Osteoblast (primary cell): ENCODE measurements at regions not wholly inside any gene's neighbourhood (a gene's known extent, or its start where the extent isn't known, plus 50 kb on each side); places are given as distances from the start of the nearest gene placed in this dataset.

Experiments
- DNase-seq: peaks from one replicate; pipeline ENCODE4 v3.0.0; 2011; ENCODE audit warnings: low spot score, mixed read lengths; ENCODE audit not compliant: insufficient read length; ENCODE audit errors: missing footprints
- H2AFZ ChIP-seq: 2 replicates; pipeline ENCODE4 v1.6.0; 2011; ENCODE audit warnings: mild to moderate bottlenecking, low read length
- H3K27ac ChIP-seq: 2 replicates; pipeline ENCODE4 v1.5.1; 2011; ENCODE audit warnings: mild to moderate bottlenecking, low read depth, low read length, moderate library complexity
- H3K27me3 ChIP-seq: 2 replicates; pipeline ENCODE4 v1.6.0; 2012; ENCODE audit warnings: mild to moderate bottlenecking, control low read depth, inconsistent platforms, low read length, moderate library complexity; ENCODE audit not compliant: insufficient read depth
- H3K36me3 ChIP-seq: 2 replicates; pipeline ENCODE4 v1.5.1; 2011; ENCODE audit warnings: mild to moderate bottlenecking, low read length, control low read depth, moderate library complexity; ENCODE audit not compliant: insufficient read depth
- H3K4me1 ChIP-seq: 2 replicates; pipeline ENCODE4 v1.5.1; 2011; ENCODE audit warnings: mild to moderate bottlenecking, low read length, control low read depth, moderate library complexity; ENCODE audit not compliant: insufficient read depth
- H3K4me2 ChIP-seq: 2 replicates; pipeline ENCODE4 v1.6.0; 2011; ENCODE audit warnings: mild to moderate bottlenecking, low read length; ENCODE audit not compliant: insufficient read depth
- H3K4me3 ChIP-seq: fragments of 200-600 bp; sonication (generic); 3 replicates; pipeline ENCODE4 v1.5.1; 2012; ENCODE audit warnings: mild to moderate bottlenecking, low read length, inconsistent platforms; ENCODE audit not compliant: insufficient read depth
- H3K79me2 ChIP-seq: 2 replicates; pipeline ENCODE4 v1.6.0; 2012; ENCODE audit warnings: mild to moderate bottlenecking, low read length, control low read depth, inconsistent platforms; ENCODE audit not compliant: insufficient read depth
- H3K9me3 ChIP-seq: 2 replicates; pipeline ENCODE4 v1.5.1; 2011; ENCODE audit warnings: low read depth, low read length, control low read depth
- H4K20me1 ChIP-seq: 2 replicates; pipeline ENCODE4 v1.6.0; 2012; ENCODE audit warnings: mild to moderate bottlenecking, low read length, control low read depth; ENCODE audit not compliant: insufficient read depth
- CTCF ChIP-seq: IDR thresholded peaks from 2 replicates; pipeline ENCODE4 v1.5.1; 2011; ENCODE audit warnings: mild to moderate bottlenecking, low read depth, low read length, moderate library complexity; ENCODE audit errors: extremely low read depth

GRCh38 chr2:234853729-234854128 is 98.1 kb upstream of the SH3BP4 start:
- H3K79me2 ChIP-seq: no peaks in the 10 kb centered on the region
- no peak for DNase-seq
- no peak overlapping the region for H3K27ac ChIP-seq
- TF ChIP-seq CTCF: no peak
- H3K4me2 ChIP-seq: no peak overlapping the region
- no peaks in the 10 kb centered on the region for H3K36me3 ChIP-seq
- H3K27me3 ChIP-seq: peaks cover 5% of the 10 kb centered on the region
- H3K4me3 ChIP-seq: no peak overlapping the region
- H3K4me1 ChIP-seq: no peaks in the 10 kb centered on the region
- no peak overlapping the region for H2AFZ ChIP-seq
- no peaks in the 10 kb centered on the region for H4K20me1 ChIP-seq
- H3K9me3 ChIP-seq: no peaks in the 10 kb centered on the region

- Histone ChIP-seq H3K4me2 (no peak overlapping the region), H3K27me3 (peaks cover 5% of the 10 kb centered on the region), H3K27ac (no peak overlapping the region), H3K9me3 (no peaks in the 10 kb centered on the region), H4K20me1 (no peaks in the 10 kb centered on the region), H3K79me2 (no peaks in the 10 kb centered on the region), H3K4me3 (no peak overlapping the region), H3K4me1 (no peaks in the 10 kb centered on the region), H2AFZ (no peak overlapping the region), H3K36me3 (no peaks in the 10 kb centered on the region)
- no peak for DNase-seq
- no peak for TF ChIP-seq CTCF
Observed at GRCh38 chr2:234852941-234853340, 98.9 kb upstream of the SH3BP4 start.

DNA sequence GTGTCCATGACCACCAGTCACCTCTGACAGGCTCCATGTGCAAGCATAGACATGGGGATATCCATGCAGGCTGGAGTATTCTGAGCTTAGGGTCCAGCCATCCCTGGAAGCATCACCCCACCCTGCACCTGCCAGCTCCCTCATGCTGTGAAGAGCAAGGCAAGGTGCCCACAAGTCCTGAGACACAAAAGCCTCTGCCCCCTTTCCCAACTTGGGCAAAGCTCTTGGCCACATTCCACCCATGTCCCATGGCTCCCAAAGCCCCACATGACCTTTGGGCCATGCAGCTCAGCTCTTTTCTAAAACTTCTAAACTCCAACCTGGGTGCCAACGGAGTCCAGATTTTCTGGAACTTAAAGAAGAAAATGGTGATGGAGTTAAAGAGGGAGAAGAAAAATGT is 99.8 kb upstream of the SH3BP4 start:
- DNase-seq: no peak
- H3K4me1 ChIP-seq: no peaks in the 10 kb centered on the region
- no peak overlapping the region for H2AFZ ChIP-seq
- no peaks in the 10 kb centered on the region for H3K36me3 ChIP-seq
- H3K27ac ChIP-seq: no peak overlapping the region
- H4K20me1 ChIP-seq: no peaks in the 10 kb centered on the region
- TF ChIP-seq CTCF: no peak
- no peak overlapping the region for H3K4me2 ChIP-seq
- no peaks in the 10 kb centered on the region for H3K79me2 ChIP-seq
- H3K4me3 ChIP-seq: no peak overlapping the region
- H3K27me3 ChIP-seq: peaks cover 5% of the 10 kb centered on the region
- no peaks in the 10 kb centered on the region for H3K9me3 ChIP-seq

- Histone ChIP-seq H3K27me3 (peaks cover 5% of the 10 kb centered on the region), H3K4me3 (no peak overlapping the region), H2AFZ (no peak overlapping the region), H3K79me2 (no peaks in the 10 kb centered on the region), H4K20me1 (no peaks in the 10 kb centered on the region), H3K36me3 (no peaks in the 10 kb centered on the region), H3K9me3 (no peaks in the 10 kb centered on the region), H3K4me2 (no peak overlapping the region), H3K4me1 (no peaks in the 10 kb centered on the region), H3K27ac (no peak overlapping the region)
- DNase-seq: no peak
- no peak for TF ChIP-seq CTCF
Observed at GRCh38 chr2:234851451-234851850, 100.4 kb upstream of the SH3BP4 start.
